ENCODE measurements at regions not wholly inside any gene's neighbourhood (a gene's known extent, or its start where the extent isn't known, plus 50 kb on each side); places are given as distances from the start of the nearest gene placed in this dataset.

DNA sequence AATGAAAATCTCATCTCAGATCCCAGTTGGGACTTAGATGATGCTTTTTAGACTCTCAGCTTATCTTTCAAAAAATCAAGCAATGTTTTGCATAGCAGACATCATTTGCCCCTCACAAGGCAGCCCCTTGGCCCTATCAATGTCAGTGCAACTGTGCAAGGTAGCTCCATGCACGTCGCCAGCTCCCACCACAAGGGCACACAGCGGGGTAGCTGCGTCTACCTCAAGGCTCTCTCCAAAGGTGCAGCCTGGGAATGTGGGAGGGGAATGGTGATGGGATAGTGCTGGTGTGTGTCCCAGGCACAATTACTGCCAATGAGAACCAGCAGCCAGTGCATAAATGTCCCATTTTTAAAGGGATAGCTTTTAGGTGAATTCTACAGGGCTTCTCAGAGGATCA is 137.5 kb upstream of the SYNDIG1 start:
- H3K4me3 ChIP-seq (ENCODE audit: low read depth, low read length): no peak overlapping the region
- TF ChIP-seq, protein P1, sequence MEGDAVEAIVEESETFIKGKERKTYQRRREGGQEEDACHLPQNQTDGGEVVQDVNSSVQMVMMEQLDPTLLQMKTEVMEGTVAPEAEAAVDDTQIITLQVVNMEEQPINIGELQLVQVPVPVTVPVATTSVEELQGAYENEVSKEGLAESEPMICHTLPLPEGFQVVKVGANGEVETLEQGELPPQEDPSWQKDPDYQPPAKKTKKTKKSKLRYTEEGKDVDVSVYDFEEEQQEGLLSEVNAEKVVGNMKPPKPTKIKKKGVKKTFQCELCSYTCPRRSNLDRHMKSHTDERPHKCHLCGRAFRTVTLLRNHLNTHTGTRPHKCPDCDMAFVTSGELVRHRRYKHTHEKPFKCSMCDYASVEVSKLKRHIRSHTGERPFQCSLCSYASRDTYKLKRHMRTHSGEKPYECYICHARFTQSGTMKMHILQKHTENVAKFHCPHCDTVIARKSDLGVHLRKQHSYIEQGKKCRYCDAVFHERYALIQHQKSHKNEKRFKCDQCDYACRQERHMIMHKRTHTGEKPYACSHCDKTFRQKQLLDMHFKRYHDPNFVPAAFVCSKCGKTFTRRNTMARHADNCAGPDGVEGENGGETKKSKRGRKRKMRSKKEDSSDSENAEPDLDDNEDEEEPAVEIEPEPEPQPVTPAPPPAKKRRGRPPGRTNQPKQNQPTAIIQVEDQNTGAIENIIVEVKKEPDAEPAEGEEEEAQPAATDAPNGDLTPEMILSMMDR (IDR thresholded peaks at IDR 0.05; ENCODE audit: insufficient read depth, low read depth, low read length): no peak
- no peak for DNase-seq (ENCODE audit: low read depth)

DNA sequence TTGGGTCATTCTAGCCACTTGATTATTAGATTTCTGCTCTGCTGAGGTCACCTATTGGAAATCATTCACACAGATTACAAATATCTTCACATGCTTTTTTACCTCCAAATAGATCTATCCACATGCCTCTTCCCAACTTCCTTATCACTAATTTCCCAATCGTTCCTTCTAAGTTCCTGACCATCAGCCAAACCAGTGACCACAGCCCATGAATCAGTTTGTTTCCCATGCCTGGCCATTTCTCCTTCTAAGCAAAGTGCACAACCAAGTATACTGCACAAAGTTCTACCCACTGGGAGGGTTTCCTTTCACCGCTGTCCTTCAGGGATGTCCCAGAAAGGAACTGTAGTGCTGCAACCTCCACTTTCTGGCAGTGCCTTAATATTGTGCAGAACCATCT is 140.5 kb upstream of the SYNDIG1 start:
- TF ChIP-seq, protein P1 (IDR thresholded peaks at IDR 0.05; ENCODE audit: insufficient read depth, low read depth, low read length): no peak
- no peak for DNase-seq (ENCODE audit: low read depth)
- H3K4me3 ChIP-seq (ENCODE audit: low read depth, low read length): no peak overlapping the region

DNA sequence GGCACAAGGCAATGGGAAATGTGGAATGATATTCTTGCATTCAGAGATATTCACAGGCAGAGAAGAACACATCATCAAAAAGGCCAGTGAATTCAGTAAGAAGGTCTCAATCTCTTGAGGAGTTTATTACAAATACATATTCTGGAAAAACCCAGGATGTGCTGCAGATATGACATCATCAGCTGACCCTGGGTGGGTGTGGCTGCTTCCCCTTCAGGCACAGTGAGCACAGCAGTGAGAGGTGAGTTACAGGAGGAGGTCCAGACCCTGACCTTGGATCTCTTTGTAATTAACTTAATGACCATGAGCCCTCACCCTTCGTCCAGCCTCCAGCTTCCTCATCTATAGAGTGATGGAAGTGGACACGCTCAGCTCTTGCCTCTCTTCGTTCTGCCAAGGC is 147.5 kb upstream of the SYNDIG1 start:
- H3K4me3 ChIP-seq (ENCODE audit: low read depth, low read length): no peak overlapping the region
- TF ChIP-seq, protein P1 (IDR thresholded peaks at IDR 0.05; ENCODE audit: insufficient read depth, low read depth, low read length): no peak
- no peak for DNase-seq (ENCODE audit: low read depth)

DNA sequence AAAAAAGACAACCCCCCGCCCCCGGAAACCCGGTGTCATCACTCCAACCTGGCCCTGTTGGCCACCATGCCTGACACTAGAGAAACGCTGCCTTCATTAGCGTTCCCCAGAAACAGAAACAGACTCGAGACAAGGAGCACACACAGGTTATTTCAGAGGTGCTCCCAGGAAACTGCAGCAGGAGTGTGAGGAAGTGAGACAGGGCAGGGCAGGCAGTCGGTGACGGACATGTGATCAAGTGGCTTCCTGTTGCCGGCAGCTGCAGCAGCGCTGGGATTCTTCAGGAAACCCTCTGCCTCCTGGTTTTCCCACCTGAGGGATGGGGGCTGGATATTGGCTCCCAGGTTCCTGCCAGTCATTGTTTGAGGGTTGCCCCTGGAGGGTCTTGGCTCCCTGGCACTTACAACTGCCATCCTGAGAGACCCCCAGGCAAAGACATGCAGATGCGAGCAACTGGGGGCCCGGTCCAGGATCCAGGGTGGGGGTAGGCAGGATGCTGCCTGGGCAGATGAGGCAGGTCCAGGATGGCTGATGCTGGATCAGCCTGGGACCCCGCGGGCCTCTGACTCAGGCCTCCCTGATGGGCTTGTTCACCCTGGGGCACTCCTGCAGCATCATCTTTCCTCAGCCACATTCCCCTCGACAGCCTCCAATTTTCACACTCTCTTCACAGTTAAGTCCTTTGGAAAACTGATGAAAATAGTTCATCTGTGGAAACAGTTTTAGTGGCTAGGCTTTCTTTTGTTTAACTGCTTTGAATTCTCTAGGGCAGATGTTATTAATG is 150.7 kb upstream of the SYNDIG1 start:
- TF ChIP-seq, protein P1 (IDR thresholded peaks at IDR 0.05; ENCODE audit: insufficient read depth, low read depth, low read length): no peak
- no peak for DNase-seq (ENCODE audit: low read depth)

DNA sequence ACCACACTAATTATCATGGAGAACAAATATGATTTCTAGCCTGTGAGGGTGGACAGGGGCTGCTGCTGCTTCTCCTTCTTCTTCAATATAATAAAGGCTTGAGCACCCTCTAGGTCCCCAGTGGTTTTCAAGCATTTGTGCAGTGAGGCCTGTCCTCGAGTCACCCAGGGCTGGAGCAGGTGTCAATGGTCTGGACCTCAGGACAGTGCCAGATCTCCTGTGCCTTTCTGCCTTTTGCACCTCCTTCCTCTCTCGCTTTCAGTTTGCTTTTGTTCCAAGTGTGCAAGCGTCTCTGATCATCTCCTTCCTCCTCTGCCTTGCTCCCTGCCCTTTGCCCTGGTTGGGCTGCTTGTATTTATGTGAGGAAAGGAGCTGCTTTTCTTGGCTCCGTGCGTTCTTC is 152.2 kb upstream of the SYNDIG1 start:
- no peak for DNase-seq (ENCODE audit: low read depth)
- TF ChIP-seq, protein P1 (IDR thresholded peaks at IDR 0.05; ENCODE audit: insufficient read depth, low read depth, low read length): no peak
- no peak overlapping the region for H3K4me3 ChIP-seq (ENCODE audit: low read depth, low read length)

More for the DNA sequence above, 150.7 kb upstream of the SYNDIG1 start:
- H3K4me3 ChIP-seq (ENCODE audit: low read depth, low read length): no peak overlapping the region

DNA sequence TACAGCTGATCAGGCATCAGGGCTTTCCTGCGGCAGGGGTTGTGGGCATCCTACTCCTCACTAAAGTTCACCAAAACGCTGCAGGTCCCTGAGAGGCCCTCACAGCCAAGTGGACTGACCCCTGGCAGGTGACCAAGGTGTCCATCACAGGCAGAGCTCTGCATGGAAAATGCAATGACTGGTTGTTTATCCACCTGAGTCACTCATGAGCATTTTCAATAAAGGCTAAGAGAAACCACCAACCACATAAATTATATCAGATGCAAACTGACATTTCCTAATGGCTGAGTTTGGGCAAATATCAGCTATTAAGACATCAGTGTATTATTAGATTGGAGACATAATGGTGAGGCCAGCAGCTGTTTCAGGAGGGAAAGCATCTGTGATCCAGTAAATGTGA is 152.7 kb upstream of the SYNDIG1 start:
- H3K4me3 ChIP-seq (ENCODE audit: low read depth, low read length): no peak overlapping the region
- no peak for DNase-seq (ENCODE audit: low read depth)
- TF ChIP-seq, protein P1 (IDR thresholded peaks at IDR 0.05; ENCODE audit: insufficient read depth, low read depth, low read length): no peak

DNA sequence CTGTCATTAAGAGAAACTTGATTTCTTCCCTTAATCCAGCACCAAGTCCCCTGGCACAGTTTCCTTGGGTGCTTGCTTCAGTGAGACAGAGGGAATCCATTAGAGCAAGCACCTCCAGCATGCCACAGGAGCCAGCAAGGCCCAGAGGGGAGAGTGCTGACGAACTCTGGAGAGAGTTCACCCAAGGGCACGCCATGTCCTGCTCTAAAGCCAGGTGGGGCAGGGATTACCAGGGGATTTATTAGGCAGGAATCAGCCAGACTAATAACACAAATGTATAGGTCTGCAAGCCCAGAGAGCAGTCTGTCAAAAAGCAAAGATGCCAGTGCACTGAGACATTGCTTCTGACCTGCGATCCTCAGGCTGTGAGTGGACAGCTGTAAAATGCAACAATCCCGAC is 155.4 kb upstream of the SYNDIG1 start:
- DNase-seq (ENCODE audit: low read depth): no peak
- no peak overlapping the region for H3K4me3 ChIP-seq (ENCODE audit: low read depth, low read length)
- TF ChIP-seq, protein P1 (IDR thresholded peaks at IDR 0.05; ENCODE audit: insufficient read depth, low read depth, low read length): no peak

Measured in fibroblast of villous mesenchyme (primary cell).